ENCODE measurements at regions not wholly inside any gene's neighbourhood (a gene's known extent, or its start where the extent isn't known, plus 50 kb on each side); places are given as distances from the start of the nearest gene placed in this dataset.

GRCh38 chr1:104456724-104457123, 707.0 kb downstream of the AMY1C start:
- TF ChIP-seq CTCF (conservative IDR thresholded peaks at IDR 0.05; ENCODE audit: low read length), result no peak
- no peak for TF ChIP-seq EZH2phosphoT487 (IDR thresholded peaks at IDR 0.05; ENCODE audit: borderline replicate concordance, low read depth, low read length)

All from OCI-LY7 (cell line).